Endothelial cell of umbilical vein (primary cell): ENCODE measurements at regions not wholly inside any gene's neighbourhood (a gene's known extent, or its start where the extent isn't known, plus 50 kb on each side); places are given as distances from the start of the nearest gene placed in this dataset.

ENCODE experiments used
- BruUV-seq: library from RNA; stranded (reverse); fragments of 400-500 nt; replicated peaks from 2 replicates; lab custom pipeline; 2021; lab: Mats Ljungman, UMichigan
- CTCF ChIA-PET: fragments of 300-600, 350-600 bp; sonication (Branson Sonifier 250); formaldehyde crosslinking; loops from one replicate; lab custom pipeline; 2021; ENCODE audit warnings: antibody characterized with exemption, inconsistent platforms; lab: Charles Lee
- POLR2A ChIA-PET: fragments of 300-600, 350-600 bp; sonication (Branson Sonifier 250); formaldehyde crosslinking; loops from one replicate; lab custom pipeline; 2021; ENCODE audit warnings: antibody characterized with exemption, inconsistent platforms; lab: Charles Lee
- DNase-seq: peaks from one replicate; pipeline ENCODE4 v3.0.0-alpha.2; 2011; ENCODE audit warnings: low read depth, low spot score
- FAIRE-seq: peaks from 2 replicates; lab custom pipeline; 2011; peaks lifted over from hg19 to GRCh38; lab: Jason Lieb, UNC
- H2AFZ ChIP-seq: 2 replicates; pipeline ENCODE4 v1.6.0; 2012; ENCODE audit warnings: low read depth, low read length, control low read depth, inconsistent platforms
- H3K27ac ChIP-seq: 2 replicates; pipeline ENCODE4 v1.5.1; 2011; ENCODE audit warnings: low read depth, mild to moderate bottlenecking, control low read depth, low read length, moderate library complexity; ENCODE audit not compliant: insufficient read depth
- H3K27me3 ChIP-seq, 2 experiments: 2 replicates each; pipeline versions ENCODE4 v1.6.0 to v1.6.1; 2011; ENCODE audit warnings: low read length in 2 of 2, mixed read lengths in 1 of 2; ENCODE audit not compliant: control insufficient read depth in 2 of 2, insufficient read depth in 2 of 2
- H3K36me3 ChIP-seq, 2 experiments: 2 replicates in 1 of 2; 3 replicates in 1 of 2; pipeline ENCODE4 v1.5.1; 2011; ENCODE audit warnings: low read length in 2 of 2, mild to moderate bottlenecking in 1 of 2, moderate library complexity in 1 of 2; ENCODE audit not compliant: control insufficient read depth in 2 of 2, insufficient read depth in 2 of 2; ENCODE audit errors: extremely low read depth in 1 of 2
- H3K4me1 ChIP-seq: 3 replicates; pipeline ENCODE4 v1.5.1; 2011; ENCODE audit warnings: mild to moderate bottlenecking, low read length; ENCODE audit not compliant: control insufficient read depth, insufficient read depth; ENCODE audit errors: extremely low read depth
- H3K4me2 ChIP-seq: 2 replicates; pipeline ENCODE4 v1.6.1; 2011; ENCODE audit warnings: low read length, control low read depth, mixed read lengths; ENCODE audit not compliant: insufficient read depth
- H3K4me3 ChIP-seq, 3 experiments: fragments of 200-600 bp in 1 of 3; sonication (generic), shearing (Covaris generic) in 1 of 3; replicated peaks in 1 of 3; 2 replicates each; pipeline ENCODE4 v1.5.1; 2011 to 2016; ENCODE audit warnings: control low read depth in 3 of 3, low read length in 3 of 3, mild to moderate bottlenecking in 2 of 3, inconsistent platforms in 1 of 3, low read depth in 1 of 3, moderate library complexity in 1 of 3; ENCODE audit not compliant: insufficient read depth in 1 of 3
- H3K79me2 ChIP-seq: 2 replicates; pipeline ENCODE4 v1.6.0; 2012; ENCODE audit warnings: low read length, inconsistent platforms; ENCODE audit not compliant: control insufficient read depth, insufficient read depth
- H3K9ac ChIP-seq: replicated peaks from 2 replicates; pipeline ENCODE3; 2011; ENCODE audit warnings: low read length, control low read depth; ENCODE audit not compliant: insufficient read depth; ENCODE audit errors: extremely low read depth
- H3K9me1 ChIP-seq: replicated peaks from 3 replicates; pipeline ENCODE4 v1.6.0; 2011; ENCODE audit warnings: mild to moderate bottlenecking, low read length; ENCODE audit not compliant: control insufficient read depth, insufficient read depth; ENCODE audit errors: extremely low read depth
- H3K9me3 ChIP-seq: replicated peaks from 2 replicates; pipeline ENCODE4 v1.5.1; 2012; ENCODE audit warnings: low read length, inconsistent platforms; ENCODE audit not compliant: control insufficient read depth, insufficient read depth
- H4K20me1 ChIP-seq: replicated peaks from 2 replicates; pipeline ENCODE3; 2011; ENCODE audit warnings: mild to moderate bottlenecking, low read length; ENCODE audit not compliant: control insufficient read depth, insufficient read depth; ENCODE audit errors: extremely low read depth
- EZH2 ChIP-seq: IDR thresholded peaks from 2 replicates; pipeline ENCODE4 v1.6.1; 2012; ENCODE audit warnings: borderline replicate concordance, low read depth, mild to moderate bottlenecking, moderate library complexity, low read length, inconsistent platforms; ENCODE audit not compliant: severe bottlenecking
- FOS ChIP-seq: IDR thresholded peaks from 2 replicates; pipeline ENCODE4 v1.6.1; 2011; ENCODE audit warnings: mild to moderate bottlenecking, low read length, moderate library complexity, borderline replicate concordance; ENCODE audit not compliant: insufficient read depth
- GATA2 ChIP-seq: IDR thresholded peaks from 2 replicates; pipeline ENCODE4 v1.7.0; 2011; ENCODE audit warnings: low read depth, mild to moderate bottlenecking, moderate library complexity, mixed read lengths, low read length; ENCODE audit not compliant: insufficient read length, insufficient read depth
- JUN ChIP-seq: IDR thresholded peaks from 2 replicates; pipeline ENCODE4 v1.6.1; 2011; ENCODE audit warnings: borderline replicate concordance, low read depth; ENCODE audit not compliant: insufficient read length, insufficient read depth
- MAX ChIP-seq: IDR thresholded peaks from 2 replicates; pipeline ENCODE4 v1.6.1; 2011; ENCODE audit not compliant: insufficient read depth, insufficient read length
- MYC ChIP-seq: IDR thresholded peaks from one replicate; pipeline ENCODE4 v1.6.1; 2011; ENCODE audit warnings: mild to moderate bottlenecking, low read depth, low read length
- POLR2A ChIP-seq: IDR thresholded peaks from 2 replicates; pipeline ENCODE4 v1.6.1; 2012; ENCODE audit warnings: low read depth, mild to moderate bottlenecking, control low read depth, low read length
- POLR2AphosphoS5 ChIP-seq: IDR thresholded peaks from 2 replicates; pipeline ENCODE4 v1.6.1; 2012; ENCODE audit warnings: low read depth, mild to moderate bottlenecking, control low read depth, low read length, moderate library complexity; ENCODE audit not compliant: insufficient read depth
- dilution Hi-C: fragments of 300-500 bp; cut with MboI; formaldehyde crosslinking; loops from one replicate; pipeline ENCODE4 v1.15.0; 2019; ENCODE audit warnings: low sequenced_read_pairs; ENCODE audit not compliant: extremely low pct_ligation_motif_present
- intact Hi-C: fragments of 100-400 bp; cut with micrococcal nuclease; formaldehyde crosslinking; loops from one replicate; pipeline ENCODE4 v1.10.0; 2022
- TF ChIP-seq, protein P1 (sequence below), 2 donors: IDR thresholded peaks; 1 replicate in 1 of 2; 2 replicates in 1 of 2; pipeline ENCODE4 v1.5.1; 2011; ENCODE audit warnings: low read length in 2 of 2, mild to moderate bottlenecking in 2 of 2, moderate library complexity in 2 of 2, control low read depth in 1 of 2, inconsistent platforms in 1 of 2, low read depth in 1 of 2; ENCODE audit not compliant: insufficient read depth in 1 of 2; ENCODE audit errors: extremely low read depth in 1 of 2

- Histone ChIP-seq H4K20me1 (no peaks in the 10 kb centered on the region), H3K36me3 (no peaks in the 10 kb centered on the region), H2AFZ (no peak overlapping the region), H3K27me3 (no peaks in the 10 kb centered on the region), H3K9me1 (no peaks in the 10 kb centered on the region), H3K4me1 (no peaks in the 10 kb centered on the region), H3K79me2 (no peaks in the 10 kb centered on the region), H3K27ac (no peak overlapping the region), H3K4me2 (no peak overlapping the region), H3K9me3 (peaks cover 4% of the 10 kb centered on the region), H3K4me3 (no peak overlapping the region), H3K9ac (no peak overlapping the region)
- no TSS peak for BruUV-seq
- TF ChIP-seq GATA2 (no peak), MAX (no peak), POLR2A (no peak), MYC (no peak), EZH2 (no peak), FOS (no peak), POLR2AphosphoS5 (no peak), JUN (no peak)
- TF ChIP-seq, protein P1, sequence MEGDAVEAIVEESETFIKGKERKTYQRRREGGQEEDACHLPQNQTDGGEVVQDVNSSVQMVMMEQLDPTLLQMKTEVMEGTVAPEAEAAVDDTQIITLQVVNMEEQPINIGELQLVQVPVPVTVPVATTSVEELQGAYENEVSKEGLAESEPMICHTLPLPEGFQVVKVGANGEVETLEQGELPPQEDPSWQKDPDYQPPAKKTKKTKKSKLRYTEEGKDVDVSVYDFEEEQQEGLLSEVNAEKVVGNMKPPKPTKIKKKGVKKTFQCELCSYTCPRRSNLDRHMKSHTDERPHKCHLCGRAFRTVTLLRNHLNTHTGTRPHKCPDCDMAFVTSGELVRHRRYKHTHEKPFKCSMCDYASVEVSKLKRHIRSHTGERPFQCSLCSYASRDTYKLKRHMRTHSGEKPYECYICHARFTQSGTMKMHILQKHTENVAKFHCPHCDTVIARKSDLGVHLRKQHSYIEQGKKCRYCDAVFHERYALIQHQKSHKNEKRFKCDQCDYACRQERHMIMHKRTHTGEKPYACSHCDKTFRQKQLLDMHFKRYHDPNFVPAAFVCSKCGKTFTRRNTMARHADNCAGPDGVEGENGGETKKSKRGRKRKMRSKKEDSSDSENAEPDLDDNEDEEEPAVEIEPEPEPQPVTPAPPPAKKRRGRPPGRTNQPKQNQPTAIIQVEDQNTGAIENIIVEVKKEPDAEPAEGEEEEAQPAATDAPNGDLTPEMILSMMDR (IDR thresholded peaks at IDR 0.05; ENCODE audit: extremely low read depth in 1 of 2, insufficient read depth in 1 of 2, low read depth in 1 of 2, low read length in 2 of 2) = no peak
- FAIRE-seq = no peak
- ChIA-PET POLR2A (no interaction called here), CTCF (interaction anchor here (0.6 kb wide), 1 partner anchor 14 kb away, joined by 3 read pairs; no protein-coding TSS in a partner anchor)
- dilution Hi-C loops = no loop called here
- no peak for DNase-seq
- intact Hi-C loops = no loop called here
Observed at GRCh38 chr2:16314691-16315457, 350.8 kb downstream of the CYRIA start.
